ENCODE measurements at regions not wholly inside any gene's neighbourhood (a gene's known extent, or its start where the extent isn't known, plus 50 kb on each side); places are given as distances from the start of the nearest gene placed in this dataset.

DNA sequence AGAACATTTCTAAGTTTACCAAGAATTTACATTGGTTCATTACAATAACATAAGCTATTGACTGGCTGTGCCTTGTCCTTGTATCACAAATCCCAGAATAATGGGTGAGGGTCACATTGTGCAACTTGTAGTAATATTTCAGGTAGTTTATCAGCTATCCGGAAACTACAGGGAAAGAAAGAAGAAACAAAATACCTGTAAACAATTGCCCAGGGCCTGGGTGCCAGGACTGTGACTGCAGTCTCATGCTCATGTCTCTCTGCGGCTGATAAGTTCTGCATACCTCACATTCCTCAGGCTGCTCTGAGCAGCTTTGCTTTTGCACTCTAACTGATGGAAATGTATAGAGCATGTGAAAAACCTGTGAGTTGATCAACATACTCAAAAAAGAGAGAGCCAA, 131.8 kb upstream of the TRIM24 start:
- TF ChIP-seq EP300 (IDR thresholded peaks at IDR 0.05) (no peak), CTCF (IDR thresholded peaks at IDR 0.05) (no peak), JUN (IDR thresholded peaks at IDR 0.05) (no peak), CHD2 (IDR thresholded peaks at IDR 0.05; ENCODE audit: low read length, partially characterized antibody) (no peak), HOXB5 (CRISPR knock-in tag; IDR thresholded peaks at IDR 0.05) (no peak), HDAC2 (IDR thresholded peaks at IDR 0.05) (no peak), POLR2A (IDR thresholded peaks at IDR 0.05; ENCODE audit: low read length) (no peak), MAZ (IDR thresholded peaks at IDR 0.05; ENCODE audit: borderline replicate concordance, low read depth, low read length) (no peak), TP53 (CRISPR knock-in tag; IDR thresholded peaks at IDR 0.05) (no peak), SMC3 (IDR thresholded peaks at IDR 0.05) (no peak), CEBPB (IDR thresholded peaks at IDR 0.05) (no peak)
- TF ChIP-seq, protein P1, sequence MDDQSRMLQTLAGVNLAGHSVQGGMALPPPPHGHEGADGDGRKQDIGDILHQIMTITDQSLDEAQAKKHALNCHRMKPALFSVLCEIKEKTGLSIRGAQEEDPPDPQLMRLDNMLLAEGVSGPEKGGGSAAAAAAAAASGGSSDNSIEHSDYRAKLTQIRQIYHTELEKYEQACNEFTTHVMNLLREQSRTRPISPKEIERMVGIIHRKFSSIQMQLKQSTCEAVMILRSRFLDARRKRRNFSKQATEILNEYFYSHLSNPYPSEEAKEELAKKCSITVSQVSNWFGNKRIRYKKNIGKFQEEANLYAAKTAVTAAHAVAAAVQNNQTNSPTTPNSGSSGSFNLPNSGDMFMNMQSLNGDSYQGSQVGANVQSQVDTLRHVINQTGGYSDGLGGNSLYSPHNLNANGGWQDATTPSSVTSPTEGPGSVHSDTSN (IDR thresholded peaks at IDR 0.05): no peak
